Right atrium auricular region (tissue), 2 donors: ENCODE measurements at regions not wholly inside any gene's neighbourhood (a gene's known extent, or its start where the extent isn't known, plus 50 kb on each side); places are given as distances from the start of the nearest gene placed in this dataset.
"Not testable (repeated sequence)": the region's sequence is repeated elsewhere in the genome, so short reads cannot be mapped to it uniquely, and the experiment has no call there.

Source experiments
- DNase-seq: peaks from one replicate; pipeline ENCODE4 v3.0.0-alpha.2; 2019; ENCODE audit warnings: low spot score
- H3K27ac ChIP-seq, 2 donors: fragments of 200-600 bp; sonication (generic); 1 replicate in 1 of 2; 2 replicates in 1 of 2; pipeline ENCODE4 v1.5.1; 2016 to 2019
- H3K27me3 ChIP-seq, 2 donors: fragments of 200-600 bp; sonication (generic); one replicate each; pipeline versions ENCODE4 v1.5.1 to v1.6.0; 2017 to 2019
- H3K36me3 ChIP-seq: fragments of 200-600 bp; sonication (generic); one replicate; pipeline ENCODE4 v1.5.1; 2016
- H3K4me1 ChIP-seq, 2 donors: fragments of 200-600 bp; sonication (generic); one replicate each; pipeline versions ENCODE4 v1.5.1 to v1.6.0; 2017 to 2019
- H3K4me3 ChIP-seq, 2 donors: fragments of 200-600 bp; sonication (generic); 1 replicate in 1 of 2; 2 replicates in 1 of 2; pipeline ENCODE4 v1.5.1; 2017 to 2019; ENCODE audit warnings: mild to moderate bottlenecking in 1 of 2, moderate library complexity in 1 of 2
- H3K9me3 ChIP-seq, 2 donors: fragments of 200-600 bp; sonication (generic); one replicate each; pipeline ENCODE4 v1.5.1; 2019
- TF ChIP-seq, protein P1 (sequence below), 2 donors: fragments of 200-600 bp; sonication (generic); IDR thresholded peaks; one replicate each; pipeline ENCODE4 v1.5.1; 2019; ENCODE audit warnings: antibody characterized with exemption in 2 of 2

DNA sequence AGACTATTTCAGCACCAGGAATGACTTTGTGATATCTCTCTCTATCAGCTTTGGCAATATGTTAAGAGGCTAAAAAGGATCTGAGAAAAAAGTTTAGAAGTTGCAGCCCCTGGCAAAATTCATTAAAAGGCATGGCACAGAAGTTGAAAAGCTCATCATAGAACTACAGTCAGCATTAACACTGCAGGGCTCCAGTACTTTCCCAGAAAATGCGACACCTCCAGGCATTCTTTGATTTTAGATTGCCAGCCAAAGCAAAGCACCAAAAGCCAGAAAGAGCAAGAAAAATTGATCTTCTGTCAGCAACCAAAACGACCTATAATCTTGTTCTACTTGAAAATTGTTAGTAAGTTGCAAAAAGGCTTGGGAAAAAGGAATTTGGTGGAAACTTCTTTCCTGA is 713.5 kb downstream of the FSCB start:
- Histone ChIP-seq H3K27ac (no peak overlapping the region), H3K36me3 (no peaks in the 10 kb centered on the region), H3K4me3 (no peak overlapping the region), H3K27me3 (no peaks in the 10 kb centered on the region), H3K9me3 (no peaks in the 10 kb centered on the region), H3K4me1 (no peaks in the 10 kb centered on the region)
- no peak for DNase-seq
- TF ChIP-seq, protein P1, sequence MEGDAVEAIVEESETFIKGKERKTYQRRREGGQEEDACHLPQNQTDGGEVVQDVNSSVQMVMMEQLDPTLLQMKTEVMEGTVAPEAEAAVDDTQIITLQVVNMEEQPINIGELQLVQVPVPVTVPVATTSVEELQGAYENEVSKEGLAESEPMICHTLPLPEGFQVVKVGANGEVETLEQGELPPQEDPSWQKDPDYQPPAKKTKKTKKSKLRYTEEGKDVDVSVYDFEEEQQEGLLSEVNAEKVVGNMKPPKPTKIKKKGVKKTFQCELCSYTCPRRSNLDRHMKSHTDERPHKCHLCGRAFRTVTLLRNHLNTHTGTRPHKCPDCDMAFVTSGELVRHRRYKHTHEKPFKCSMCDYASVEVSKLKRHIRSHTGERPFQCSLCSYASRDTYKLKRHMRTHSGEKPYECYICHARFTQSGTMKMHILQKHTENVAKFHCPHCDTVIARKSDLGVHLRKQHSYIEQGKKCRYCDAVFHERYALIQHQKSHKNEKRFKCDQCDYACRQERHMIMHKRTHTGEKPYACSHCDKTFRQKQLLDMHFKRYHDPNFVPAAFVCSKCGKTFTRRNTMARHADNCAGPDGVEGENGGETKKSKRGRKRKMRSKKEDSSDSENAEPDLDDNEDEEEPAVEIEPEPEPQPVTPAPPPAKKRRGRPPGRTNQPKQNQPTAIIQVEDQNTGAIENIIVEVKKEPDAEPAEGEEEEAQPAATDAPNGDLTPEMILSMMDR (IDR thresholded peaks at IDR 0.05): no peak

DNA sequence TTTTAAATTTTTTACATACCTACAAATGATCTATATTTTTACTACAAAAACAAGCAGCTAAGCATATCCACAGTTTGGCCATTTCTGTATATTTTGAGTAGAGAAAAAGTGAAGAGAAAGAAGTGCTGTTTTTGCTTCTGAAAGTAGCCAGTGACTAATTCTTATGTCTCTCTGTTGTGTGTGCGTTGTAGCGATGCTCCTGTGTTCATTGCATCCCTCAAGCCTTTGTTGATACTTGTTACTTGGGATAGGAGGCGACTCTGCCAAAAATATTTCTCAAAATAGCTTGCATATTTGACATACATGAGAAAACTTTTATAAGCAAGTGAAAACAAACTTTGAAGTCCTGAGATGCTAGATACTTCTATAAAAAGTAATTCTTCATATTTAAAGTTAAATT is 714.1 kb downstream of the FSCB start:
- TF ChIP-seq, protein P1 (IDR thresholded peaks at IDR 0.05): no peak
- H3K27ac ChIP-seq: no peak overlapping the region
- H3K36me3 ChIP-seq: no peaks in the 10 kb centered on the region
- H3K27me3 ChIP-seq: no peaks in the 10 kb centered on the region
- H3K9me3 ChIP-seq: no peaks in the 10 kb centered on the region
- H3K4me1 ChIP-seq: no peaks in the 10 kb centered on the region
- H3K4me3 ChIP-seq: no peak overlapping the region
- DNase-seq: no peak

DNA sequence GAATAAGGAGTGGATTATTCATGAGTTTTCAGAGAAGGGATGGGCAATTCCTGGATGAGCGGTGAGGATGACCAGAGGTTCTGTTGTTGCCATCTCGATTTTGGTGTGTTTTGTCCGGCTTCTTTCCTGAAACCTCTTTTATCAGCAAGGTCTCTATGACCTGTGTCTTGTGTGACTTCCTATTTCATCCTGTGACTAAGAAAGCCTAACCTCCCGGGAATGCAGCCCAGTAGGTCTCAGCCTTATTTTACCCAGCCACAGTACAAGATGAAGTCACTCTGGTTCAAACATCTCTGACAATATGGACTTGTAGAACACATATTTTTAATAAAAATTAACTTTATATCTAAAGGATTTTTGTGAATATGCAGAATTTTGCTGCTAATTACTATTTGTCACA is 716.4 kb downstream of the FSCB start:
- DNase-seq: no peak
- Histone ChIP-seq H3K4me3 (no peak overlapping the region), H3K4me1 (no peaks in the 10 kb centered on the region), H3K36me3 (no peaks in the 10 kb centered on the region), H3K27me3 (no peaks in the 10 kb centered on the region), H3K27ac (no peak overlapping the region), H3K9me3 (no peaks in the 10 kb centered on the region)
- TF ChIP-seq, protein P1 (IDR thresholded peaks at IDR 0.05): no peak

DNA sequence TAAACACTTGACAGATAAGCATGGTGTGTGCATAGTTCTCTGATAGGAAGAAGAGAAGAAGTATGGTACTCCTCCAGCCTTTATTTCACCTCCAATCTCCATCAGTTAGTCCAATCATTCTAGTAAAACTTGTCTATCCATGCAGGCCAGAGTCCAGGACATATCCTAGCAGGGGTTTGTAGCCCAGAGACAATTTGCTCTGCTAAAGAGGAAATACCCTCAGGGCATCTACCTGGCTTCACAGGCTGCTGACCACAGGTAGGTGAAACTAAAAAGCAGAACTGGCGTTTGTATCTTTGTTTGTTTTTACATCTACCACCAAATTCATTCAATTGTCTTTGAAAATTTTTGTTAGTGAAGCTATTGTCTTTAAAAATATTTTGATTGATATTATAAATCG is 717.6 kb downstream of the FSCB start:
- no peaks in the 10 kb centered on the region for H3K9me3 ChIP-seq
- no peak overlapping the region for H3K4me3 ChIP-seq
- no peaks in the 10 kb centered on the region for H3K4me1 ChIP-seq
- no peak overlapping the region for H3K27ac ChIP-seq
- DNase-seq: no peak
- H3K27me3 ChIP-seq: no peaks in the 10 kb centered on the region
- TF ChIP-seq, protein P1 (IDR thresholded peaks at IDR 0.05): no peak
- H3K36me3 ChIP-seq: no peaks in the 10 kb centered on the region

DNA sequence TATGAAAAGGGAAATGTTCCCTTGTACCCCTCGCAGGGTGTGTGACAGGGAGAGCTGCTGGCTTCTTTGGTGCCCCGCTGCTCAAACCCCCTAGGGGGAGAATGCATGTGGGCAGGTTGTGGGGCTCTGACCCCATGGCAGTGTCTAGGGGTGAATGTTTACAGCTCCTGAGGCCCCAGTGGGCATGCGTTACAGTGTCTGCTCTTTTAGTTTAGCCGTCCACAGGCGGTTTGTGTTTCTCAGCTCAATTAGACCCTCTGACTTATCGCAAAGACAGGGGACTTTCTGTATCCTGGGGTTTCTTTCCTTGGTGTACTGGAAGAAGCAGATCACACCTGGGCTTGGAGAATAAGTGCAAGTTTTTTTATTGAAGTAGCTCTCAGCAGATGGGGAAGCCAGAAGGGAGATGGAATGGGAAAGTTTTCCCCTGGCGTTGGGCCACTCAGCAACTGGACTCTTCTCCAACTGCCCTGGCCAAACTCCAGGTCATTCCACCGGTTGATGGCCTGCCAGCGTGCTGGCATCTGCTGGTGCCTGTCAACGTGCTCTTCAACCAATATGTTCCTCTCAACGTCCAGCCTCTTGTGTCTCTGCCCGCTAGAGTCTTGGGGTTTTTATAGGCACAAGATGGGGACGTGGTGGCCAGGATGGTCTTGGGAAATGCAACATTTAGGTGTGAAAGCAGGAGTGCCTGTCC is 720.9 kb downstream of the FSCB start:
- TF ChIP-seq, protein P1 (IDR thresholded peaks at IDR 0.05): no peak
- Histone ChIP-seq H3K9me3 (no peaks in the 10 kb centered on the region), H3K36me3 (no peaks in the 10 kb centered on the region), H3K4me1 (no peaks in the 10 kb centered on the region), H3K27ac (no peak overlapping the region), H3K27me3 (no peaks in the 10 kb centered on the region), H3K4me3 (no peak overlapping the region)
- DNase-seq: no peak

DNA sequence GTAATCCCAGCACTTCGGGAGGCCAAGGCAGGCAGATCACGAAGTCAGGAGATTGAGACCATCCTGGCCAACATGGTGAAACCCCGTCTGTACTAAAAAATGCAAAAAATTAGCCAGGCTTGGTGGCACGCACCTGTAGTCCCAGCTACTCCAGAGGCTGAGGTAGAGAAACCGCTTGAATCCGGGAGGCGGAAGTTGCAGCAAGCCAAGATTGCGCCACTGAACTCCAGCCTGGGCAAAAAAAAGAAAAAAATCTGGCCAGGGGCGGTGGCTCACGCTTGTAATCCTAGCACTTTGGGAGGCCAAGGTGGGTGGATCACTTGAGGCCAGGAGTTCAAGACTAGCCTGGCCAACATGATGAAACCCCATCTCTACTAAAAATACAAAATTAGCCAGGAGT is 722.7 kb downstream of the FSCB start:
- not testable (repeated sequence) for H3K9me3 ChIP-seq, H3K27me3 ChIP-seq, H3K4me1 ChIP-seq, H3K4me3 ChIP-seq, DNase-seq, H3K36me3 ChIP-seq, H3K27ac ChIP-seq
